Peyer's patch (tissue), 4 donors: ENCODE measurements at regions not wholly inside any gene's neighbourhood (a gene's known extent, or its start where the extent isn't known, plus 50 kb on each side); places are given as distances from the start of the nearest gene placed in this dataset.

Source experiments
- POLR2A ChIP-seq, 2 donors: fragments of 450-650 bp; IDR thresholded peaks; one replicate each; pipeline ENCODE4 v1.5.1; 2017; ENCODE audit warnings: antibody characterized with exemption in 2 of 2, mild to moderate bottlenecking in 2 of 2, moderate library complexity in 2 of 2
- TF ChIP-seq, protein P1 (sequence below), 6 experiments: fragments of 450-650 bp in 4 of 6; fragments of 200-600 bp in 2 of 6; sonication (generic) in 1 of 6; IDR thresholded peaks; one replicate each; pipeline ENCODE4 v1.5.1; 2017 to 2019; ENCODE audit warnings: antibody characterized with exemption in 6 of 6, mild to moderate bottlenecking in 3 of 6, moderate library complexity in 1 of 6

DNA sequence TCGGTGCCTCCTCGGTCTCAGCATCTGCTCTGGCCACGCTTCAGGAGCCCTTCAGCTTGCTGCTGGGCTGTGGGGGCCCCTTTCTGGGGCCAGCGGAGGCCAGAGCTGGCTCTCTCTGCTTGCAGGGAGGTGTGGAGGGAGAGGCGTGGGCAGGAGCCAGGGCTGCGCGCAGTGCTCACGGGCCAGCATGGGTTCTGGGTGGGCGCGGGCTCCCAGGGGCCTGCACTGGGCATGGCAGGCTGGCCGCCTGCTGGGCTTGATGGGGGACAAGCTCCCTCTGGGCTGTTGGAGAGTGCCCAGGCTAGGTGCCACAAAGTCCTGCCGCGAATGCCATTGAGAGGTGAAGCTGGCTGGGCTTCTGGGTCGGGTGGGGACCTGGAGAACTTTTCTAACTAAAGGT, 57.3 kb upstream of the AGA start:
- TF ChIP-seq, protein P1, sequence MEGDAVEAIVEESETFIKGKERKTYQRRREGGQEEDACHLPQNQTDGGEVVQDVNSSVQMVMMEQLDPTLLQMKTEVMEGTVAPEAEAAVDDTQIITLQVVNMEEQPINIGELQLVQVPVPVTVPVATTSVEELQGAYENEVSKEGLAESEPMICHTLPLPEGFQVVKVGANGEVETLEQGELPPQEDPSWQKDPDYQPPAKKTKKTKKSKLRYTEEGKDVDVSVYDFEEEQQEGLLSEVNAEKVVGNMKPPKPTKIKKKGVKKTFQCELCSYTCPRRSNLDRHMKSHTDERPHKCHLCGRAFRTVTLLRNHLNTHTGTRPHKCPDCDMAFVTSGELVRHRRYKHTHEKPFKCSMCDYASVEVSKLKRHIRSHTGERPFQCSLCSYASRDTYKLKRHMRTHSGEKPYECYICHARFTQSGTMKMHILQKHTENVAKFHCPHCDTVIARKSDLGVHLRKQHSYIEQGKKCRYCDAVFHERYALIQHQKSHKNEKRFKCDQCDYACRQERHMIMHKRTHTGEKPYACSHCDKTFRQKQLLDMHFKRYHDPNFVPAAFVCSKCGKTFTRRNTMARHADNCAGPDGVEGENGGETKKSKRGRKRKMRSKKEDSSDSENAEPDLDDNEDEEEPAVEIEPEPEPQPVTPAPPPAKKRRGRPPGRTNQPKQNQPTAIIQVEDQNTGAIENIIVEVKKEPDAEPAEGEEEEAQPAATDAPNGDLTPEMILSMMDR (IDR thresholded peaks at IDR 0.05) = no peak
- no peak for TF ChIP-seq POLR2A (IDR thresholded peaks at IDR 0.05)
